Left lung (tissue), 4 donors: ENCODE measurements at regions not wholly inside any gene's neighbourhood (a gene's known extent, or its start where the extent isn't known, plus 50 kb on each side); places are given as distances from the start of the nearest gene placed in this dataset.
A peak's percentile ranks its signal among the peaks of the same experiment; 100 is the strongest.

Experiments used
- ATAC-seq: fragments of 200-7000 bp; cut with Tn5 transposase; one replicate; pipeline ENCODE4 v1.9.1; 2020; ENCODE audit warnings: moderate library complexity
- DNase-seq, 4 donors: peaks; one replicate each; pipeline ENCODE4 v3.0.0-alpha.2; 2013 to 2020
- H3K27ac ChIP-seq, 2 donors: fragments of 200-600 bp; sonication (generic) in 1 of 2; one replicate each; pipeline versions ENCODE4 v1.5.0 to v1.8.0; 2020 to 2021
- H3K27me3 ChIP-seq, 2 donors: fragments of 200-600 bp; sonication (generic) in 1 of 2; one replicate each; pipeline versions ENCODE4 v1.5.0 to v1.8.0; 2020 to 2021
- H3K36me3 ChIP-seq, 2 donors: fragments of 200-600 bp; sonication (generic) in 1 of 2; one replicate each; pipeline versions ENCODE4 v1.5.0 to v1.8.0; 2020 to 2021
- H3K4me1 ChIP-seq, 2 donors: fragments of 200-600 bp; one replicate each; pipeline ENCODE4 v1.8.0; 2021
- H3K4me3 ChIP-seq, 2 donors: fragments of 200-600 bp; sonication (generic) in 1 of 2; one replicate each; pipeline versions ENCODE4 v1.5.0 to v1.8.0; 2020 to 2021; ENCODE audit warnings: mild to moderate bottlenecking in 1 of 2
- H3K9me3 ChIP-seq, 2 donors: fragments of 200-600 bp; sonication (generic) in 1 of 2; one replicate each; pipeline versions ENCODE4 v1.5.0 to v1.8.0; 2020 to 2021
- intact Hi-C, 2 donors: fragments of 100-400 bp; cut with DNase I; formaldehyde crosslinking; loops; one replicate each; pipeline versions ENCODE4 v1.11.2 to v1.14.2; 2022
- TF ChIP-seq, protein P1 (sequence below), 2 donors: fragments of 200-600 bp; sonication (generic) in 1 of 2; IDR thresholded peaks; one replicate each; pipeline versions ENCODE4 v1.5.0 to v1.8.0; 2021; ENCODE audit warnings: antibody characterized with exemption in 2 of 2
- donor health status: DM: no; HTN: yes; CAD: no.
- donor health status: DM: no; HTN: no; CAD: no.

DNA sequence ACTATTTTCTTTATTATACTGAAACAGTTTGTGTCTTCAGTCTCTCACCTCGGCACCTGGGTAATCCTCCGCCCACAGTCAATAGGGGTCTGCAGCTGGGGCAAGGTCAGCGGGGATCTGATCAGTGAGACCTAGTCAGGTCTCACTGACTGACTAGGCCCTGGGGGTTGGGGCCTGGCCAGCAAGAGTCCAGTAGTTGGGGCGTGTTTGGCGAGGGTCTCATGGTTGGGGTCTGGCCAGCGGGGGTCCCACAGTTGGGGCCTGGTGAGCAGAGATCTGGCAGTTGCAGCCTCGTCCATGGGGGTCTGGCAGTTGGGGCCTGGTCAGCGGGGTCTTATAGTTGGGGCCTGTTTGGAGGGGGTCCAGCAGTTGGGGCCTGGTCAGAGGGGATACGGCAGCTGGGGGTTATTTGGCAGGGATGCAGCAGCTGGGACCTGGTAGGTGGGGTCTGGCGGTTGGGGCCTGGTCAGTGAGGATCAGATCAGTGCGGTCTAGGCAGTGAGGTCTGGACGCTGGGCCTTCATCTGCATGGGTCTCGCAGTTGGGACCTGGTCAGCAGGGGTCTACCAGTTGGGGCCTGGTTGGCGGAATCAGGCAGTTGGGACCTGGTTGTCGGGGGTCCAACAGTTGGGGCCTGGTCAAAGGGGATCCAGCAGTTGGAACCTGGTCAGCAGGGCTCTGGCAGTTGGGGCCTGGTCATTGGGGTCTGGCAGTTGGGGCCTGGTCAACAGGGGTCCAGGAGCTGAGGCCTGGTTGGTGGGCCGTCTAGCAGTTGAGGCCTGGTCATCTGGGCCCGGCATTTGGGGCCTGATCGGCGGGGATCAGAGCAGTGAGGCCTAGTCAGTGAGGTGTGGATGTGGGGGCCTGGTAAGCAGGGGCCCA is 61.1 kb upstream of the TPM4 start:
- intact Hi-C loops, result no loop called here
- Histone ChIP-seq H3K27ac (no peak overlapping the region), H3K4me1 (no peaks in the 10 kb centered on the region), H3K36me3 (no peaks in the 10 kb centered on the region), H3K4me3 (no peak overlapping the region), H3K9me3 (no peaks in the 10 kb centered on the region), H3K27me3 (no peaks in the 10 kb centered on the region)
- DNase-seq (no peak), ATAC-seq (no peak)
- TF ChIP-seq, protein P1, sequence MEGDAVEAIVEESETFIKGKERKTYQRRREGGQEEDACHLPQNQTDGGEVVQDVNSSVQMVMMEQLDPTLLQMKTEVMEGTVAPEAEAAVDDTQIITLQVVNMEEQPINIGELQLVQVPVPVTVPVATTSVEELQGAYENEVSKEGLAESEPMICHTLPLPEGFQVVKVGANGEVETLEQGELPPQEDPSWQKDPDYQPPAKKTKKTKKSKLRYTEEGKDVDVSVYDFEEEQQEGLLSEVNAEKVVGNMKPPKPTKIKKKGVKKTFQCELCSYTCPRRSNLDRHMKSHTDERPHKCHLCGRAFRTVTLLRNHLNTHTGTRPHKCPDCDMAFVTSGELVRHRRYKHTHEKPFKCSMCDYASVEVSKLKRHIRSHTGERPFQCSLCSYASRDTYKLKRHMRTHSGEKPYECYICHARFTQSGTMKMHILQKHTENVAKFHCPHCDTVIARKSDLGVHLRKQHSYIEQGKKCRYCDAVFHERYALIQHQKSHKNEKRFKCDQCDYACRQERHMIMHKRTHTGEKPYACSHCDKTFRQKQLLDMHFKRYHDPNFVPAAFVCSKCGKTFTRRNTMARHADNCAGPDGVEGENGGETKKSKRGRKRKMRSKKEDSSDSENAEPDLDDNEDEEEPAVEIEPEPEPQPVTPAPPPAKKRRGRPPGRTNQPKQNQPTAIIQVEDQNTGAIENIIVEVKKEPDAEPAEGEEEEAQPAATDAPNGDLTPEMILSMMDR (IDR thresholded peaks at IDR 0.05), result no peak

DNA sequence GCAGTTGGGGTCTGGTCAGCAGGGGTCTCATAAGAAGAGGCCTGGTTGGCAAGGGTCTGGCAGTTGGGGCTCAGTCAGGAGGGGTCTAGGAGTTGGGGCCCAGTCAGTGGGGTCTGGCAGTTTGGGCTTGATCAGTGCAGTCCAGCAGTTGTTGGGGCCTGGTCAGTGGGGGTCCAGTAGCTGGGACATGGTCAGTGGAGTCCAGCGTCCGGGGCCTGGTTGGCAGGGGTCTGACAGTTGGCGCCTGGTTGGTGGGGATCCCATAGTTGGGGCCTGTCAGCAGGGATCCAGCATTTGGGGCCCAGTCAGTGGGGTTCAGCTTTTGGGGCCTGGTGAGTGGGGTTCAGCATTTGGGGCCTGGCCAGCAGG is 60.5 kb upstream of the TPM4 start:
- no peaks in the 10 kb centered on the region for H3K4me1 ChIP-seq
- H3K9me3 ChIP-seq, result no peaks in the 10 kb centered on the region
- TF ChIP-seq, protein P1 (IDR thresholded peaks at IDR 0.05), result no peak
- H3K36me3 ChIP-seq, result no peaks in the 10 kb centered on the region
- ATAC-seq (no peak), DNase-seq (no peak)
- H3K27me3 ChIP-seq, result no peaks in the 10 kb centered on the region
- no peak overlapping the region for H3K27ac ChIP-seq
- H3K4me3 ChIP-seq, result no peak overlapping the region
- intact Hi-C loops, result no loop called here

DNA sequence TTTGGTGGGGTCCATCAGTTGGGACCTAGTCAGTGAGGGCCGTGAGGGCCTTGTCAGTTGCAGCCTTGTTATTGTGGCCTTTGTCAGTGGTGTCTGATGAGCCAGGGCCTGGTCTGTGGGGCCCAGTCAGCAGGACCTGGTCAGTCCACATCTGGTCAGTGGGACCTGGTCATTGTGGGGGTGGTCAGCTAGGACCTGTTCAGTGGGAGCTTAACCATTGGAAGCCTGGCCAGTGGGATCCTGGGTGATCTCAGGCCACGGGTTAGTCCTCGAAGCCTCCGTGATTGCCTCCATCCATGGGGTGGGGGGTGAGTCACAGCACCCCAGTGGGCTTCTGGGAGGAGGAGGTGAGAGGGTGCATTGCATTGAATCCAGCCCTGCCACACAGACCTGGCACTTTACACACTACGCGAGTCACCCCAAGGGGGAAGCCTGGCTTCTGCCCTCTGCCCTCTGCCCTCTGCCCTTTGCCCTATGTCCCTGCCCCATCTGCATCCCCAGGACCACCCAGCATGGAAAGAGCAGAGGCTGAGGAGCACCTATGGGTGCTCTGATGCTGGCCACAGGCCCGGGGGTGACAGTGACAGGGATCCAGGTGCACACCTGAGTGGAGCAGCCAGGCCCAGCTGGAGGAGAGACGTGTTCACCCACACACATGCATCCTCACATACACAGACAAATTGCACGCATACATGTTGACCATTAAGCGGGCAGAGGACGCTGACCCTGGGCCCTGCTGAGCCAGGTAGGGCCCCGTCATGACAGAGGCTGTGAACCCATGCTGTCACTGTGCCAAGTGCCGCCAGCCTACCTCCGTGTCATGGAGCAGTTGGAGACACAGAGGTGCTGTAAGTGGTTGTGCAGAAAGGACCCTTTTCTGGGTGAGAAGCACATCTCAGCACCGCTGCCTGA is 59.8 kb upstream of the TPM4 start:
- Histone ChIP-seq H3K4me1 (no peaks in the 10 kb centered on the region), H3K4me3 (no peak overlapping the region), H3K9me3 (no peaks in the 10 kb centered on the region), H3K27ac (no peak overlapping the region), H3K27me3 (no peaks in the 10 kb centered on the region), H3K36me3 (no peaks in the 10 kb centered on the region)
- TF ChIP-seq, protein P1 (IDR thresholded peaks at IDR 0.05), result no peak
- ATAC-seq (no peak), DNase-seq (no peak)
- intact Hi-C loops, result no loop called here

DNA sequence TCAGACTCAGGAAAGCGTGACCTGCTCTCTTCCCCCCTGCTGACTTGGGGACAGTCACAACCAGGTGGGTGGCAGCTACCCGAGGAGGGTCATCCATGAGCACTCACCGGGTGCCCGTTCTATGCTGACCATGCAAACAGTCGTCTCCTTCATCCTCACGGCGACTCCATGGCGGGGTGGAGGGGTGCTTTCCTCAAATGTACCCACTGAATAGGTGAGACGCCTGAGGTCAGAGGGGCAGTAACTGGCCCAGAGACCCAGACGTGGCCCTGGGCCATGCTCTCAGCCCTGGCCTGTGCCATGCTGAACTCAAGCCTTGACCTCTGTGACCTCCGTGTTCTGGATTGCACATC is 59.2 kb upstream of the TPM4 start:
- intact Hi-C loops, result no loop called here
- Histone ChIP-seq H3K36me3 (no peaks in the 10 kb centered on the region), H3K27ac (no peak overlapping the region), H3K4me3 (no peak overlapping the region), H3K9me3 (no peaks in the 10 kb centered on the region), H3K27me3 (no peaks in the 10 kb centered on the region), H3K4me1 (no peaks in the 10 kb centered on the region)
- ATAC-seq, result no peak
- TF ChIP-seq, protein P1 (IDR thresholded peaks at IDR 0.05), result no peak
- DNase-seq, result no peak

DNA sequence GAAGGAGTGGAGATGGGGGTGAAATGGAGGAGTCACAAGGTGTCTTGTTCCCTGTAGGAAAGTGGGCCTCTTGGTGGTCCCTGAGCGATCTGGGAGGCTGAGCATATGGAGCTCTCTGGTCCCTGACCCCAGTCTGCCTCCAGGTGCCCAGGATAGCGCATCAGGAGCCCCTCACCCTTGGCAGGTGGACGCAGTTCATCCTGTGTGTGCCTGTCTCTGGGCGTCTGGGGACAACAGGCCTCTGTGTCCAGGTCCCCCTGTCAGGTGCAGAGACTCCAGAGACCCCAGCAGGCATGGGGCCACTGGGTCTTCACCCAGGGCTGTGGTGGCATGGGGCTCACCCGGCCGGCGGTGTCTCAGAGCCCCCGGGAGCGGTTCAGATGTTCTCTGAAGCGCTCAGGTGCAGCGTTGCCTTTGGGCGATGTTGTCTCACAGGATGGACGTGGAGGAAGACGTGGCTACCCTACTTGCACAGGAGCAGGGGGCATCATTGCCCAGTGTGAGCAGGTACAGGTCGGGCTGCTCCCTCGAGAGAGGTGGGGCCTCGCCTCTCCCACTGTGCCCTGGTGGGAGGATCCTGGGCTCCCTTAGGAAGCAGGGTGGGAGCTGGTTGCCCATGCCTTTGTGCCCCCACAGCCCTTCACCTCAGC is 58.1 kb upstream of the TPM4 start:
- intact Hi-C loops, result no loop called here

More for the DNA sequence above, 58.1 kb upstream of the TPM4 start:
- TF ChIP-seq, protein P1 (IDR thresholded peaks at IDR 0.05), result no peak
- Histone ChIP-seq H3K4me1 (no peaks in the 10 kb centered on the region), H3K27me3 (no peaks in the 10 kb centered on the region), H3K4me3 (no peak overlapping the region), H3K27ac (no peak overlapping the region), H3K9me3 (no peaks in the 10 kb centered on the region), H3K36me3 (no peaks in the 10 kb centered on the region)
- ATAC-seq (no peak), DNase-seq (peak in 1 of 4 donors; percentile 54)
